ENCODE measurements at regions not wholly inside any gene's neighbourhood (a gene's known extent, or its start where the extent isn't known, plus 50 kb on each side); places are given as distances from the start of the nearest gene placed in this dataset.

- H2BK20ac ChIP-seq (ENCODE audit: low read length), result no peak overlapping the region
- no peak overlapping the region for H4K5ac ChIP-seq (ENCODE audit: insufficient read length, low read depth, low read length)
- no peak overlapping the region for H3K27ac ChIP-seq (ENCODE audit: low read depth, low read length)
- ChIA-PET POLR2A (ENCODE audit: partially characterized antibody) (no interaction called here), CTCF (ENCODE audit: partially characterized antibody) (interaction anchor here (1.2 to 1.5 kb wide), 2 partner anchors 29 to 686 kb away, joined by 3 to 4 read pairs; no protein-coding TSS in a partner anchor)
- H4K20me1 ChIP-seq (replicated peaks in 1 of 2; ENCODE audit: control insufficient read depth in 1 of 2, insufficient read depth in 2 of 2, low read length in 2 of 2), result no peaks in the 10 kb centered on the region
- no peaks in the 10 kb centered on the region for H3K36me3 ChIP-seq (ENCODE audit: control insufficient read depth in 2 of 4, insufficient read depth in 4 of 4, low read length in 3 of 4)
- no peak overlapping the region for H4K8ac ChIP-seq (ENCODE audit: extremely low read depth, insufficient read depth, low read length)
- H3K18ac ChIP-seq (ENCODE audit: extremely low read depth, low read length), result no peak overlapping the region
- no peaks in the 10 kb centered on the region for H3K4me1 ChIP-seq (replicated peaks in 1 of 4; ENCODE audit: control insufficient read depth in 3 of 4, insufficient read depth in 4 of 4, low read length in 3 of 4)
- H3K4ac ChIP-seq (replicated peaks; ENCODE audit: insufficient read length, low read depth, low read length), result no peak overlapping the region
- no peak overlapping the region for H3K56ac ChIP-seq (replicated peaks; ENCODE audit: insufficient read length, low read depth, low read length)
- H3K4me3 ChIP-seq (ENCODE audit: extremely low read depth in 1 of 4, insufficient read depth in 2 of 4, low read depth in 3 of 4, low read length in 4 of 4), result no peak overlapping the region
- H2BK12ac ChIP-seq (ENCODE audit: low read depth, low read length), result no peak overlapping the region
- no peak overlapping the region for H2AK5ac ChIP-seq (ENCODE audit: low read depth, low read length)
- no peak for DNase-seq (ENCODE audit: low read depth in 1 of 2, low spot score in 2 of 2)
- H3K27me3 ChIP-seq (replicated peaks in 1 of 4; ENCODE audit: control insufficient read depth in 3 of 4, extremely low read depth in 1 of 4, insufficient read depth in 3 of 4, low read length in 3 of 4), result no peaks in the 10 kb centered on the region
- H2BK5ac ChIP-seq (ENCODE audit: low read depth, low read length), result no peak overlapping the region
- no peaks in the 10 kb centered on the region for H3K79me2 ChIP-seq (ENCODE audit: control insufficient read depth in 1 of 2, insufficient read depth in 2 of 2, low read length in 2 of 2)
- H3K23ac ChIP-seq (ENCODE audit: insufficient read length), result no peak overlapping the region
- H3K79me1 ChIP-seq (ENCODE audit: low read depth, low read length), result no peaks in the 10 kb centered on the region
- no peak overlapping the region for H2AFZ ChIP-seq (ENCODE audit: low read length)
- H2BK15ac ChIP-seq (ENCODE audit: low read length), result no peak overlapping the region
- H4K91ac ChIP-seq (replicated peaks; ENCODE audit: insufficient read length, low read length), result no peak overlapping the region
- H3K9ac ChIP-seq (replicated peaks in 1 of 4; ENCODE audit: extremely low read depth in 1 of 4, low read depth in 3 of 4, low read length in 3 of 4), result no peak overlapping the region
- no peaks in the 10 kb centered on the region for H3K9me3 ChIP-seq (ENCODE audit: insufficient read depth in 2 of 2, low read depth in 1 of 2, low read length in 1 of 2)
- 91% methylated on average over 3 of the region's 3 CpGs; no CpG with 5 or more reads in 1 of the 2 experiments for WGBS, 2 experiments (ENCODE audit: extremely low coverage in 1 of 2, insufficient coverage in 1 of 2, insufficient read length in 1 of 2, insufficient replicate concordance in 2 of 2, low coverage in 1 of 2, low lambda C conversion rate in 2 of 2, missing lambda C conversion rate in 1 of 2)
- no peak overlapping the region for H3K4me2 ChIP-seq (ENCODE audit: insufficient read depth in 1 of 2, low read depth in 2 of 2, low read length in 2 of 2)
- no peak for FAIRE-seq
- H3K23me2 ChIP-seq (ENCODE audit: low read depth, low read length), result no peaks in the 10 kb centered on the region
- no peak overlapping the region for H3K14ac ChIP-seq (ENCODE audit: insufficient read length)
- no peak overlapping the region for H2BK120ac ChIP-seq (replicated peaks; ENCODE audit: low read depth, low read length)
- TF ChIP-seq CHD1 (IDR thresholded peaks at IDR 0.05; ENCODE audit: low read depth, low read length), result no peak
- TF ChIP-seq EGR1 (IDR thresholded peaks at IDR 0.05; ENCODE audit: borderline replicate concordance, low read depth, low read length), result no peak
- no peak for TF ChIP-seq CHD2 (IDR thresholded peaks at IDR 0.05; ENCODE audit: low read length)
- no peak for TF ChIP-seq CEBPB (IDR thresholded peaks at IDR 0.05; ENCODE audit: low read depth, low read length)
- no peak for TF ChIP-seq CREB1 (IDR thresholded peaks at IDR 0.05)
- no peak for TF ChIP-seq POLR2AphosphoS5 (IDR thresholded peaks at IDR 0.05; ENCODE audit: low read depth, low read length)
- TF ChIP-seq, protein P1, sequence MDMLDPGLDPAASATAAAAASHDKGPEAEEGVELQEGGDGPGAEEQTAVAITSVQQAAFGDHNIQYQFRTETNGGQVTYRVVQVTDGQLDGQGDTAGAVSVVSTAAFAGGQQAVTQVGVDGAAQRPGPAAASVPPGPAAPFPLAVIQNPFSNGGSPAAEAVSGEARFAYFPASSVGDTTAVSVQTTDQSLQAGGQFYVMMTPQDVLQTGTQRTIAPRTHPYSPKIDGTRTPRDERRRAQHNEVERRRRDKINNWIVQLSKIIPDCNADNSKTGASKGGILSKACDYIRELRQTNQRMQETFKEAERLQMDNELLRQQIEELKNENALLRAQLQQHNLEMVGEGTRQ (IDR thresholded peaks at IDR 0.05; ENCODE audit: low read length), result no peak
- no peak for TF ChIP-seq CTCF (IDR thresholded peaks at IDR 0.05; ENCODE audit: control extremely low read depth in 1 of 3, insufficient read depth in 1 of 3, low read depth in 1 of 3, low read length in 3 of 3)
- TF ChIP-seq SIRT6 (IDR thresholded peaks at IDR 0.05; ENCODE audit: low read length), result no peak
- TF ChIP-seq JUN (IDR thresholded peaks at IDR 0.05; ENCODE audit: low read depth, low read length), result no peak
- TF ChIP-seq SIX5 (IDR thresholded peaks at IDR 0.05; ENCODE audit: low read depth, low read length), result no peak
- TF ChIP-seq SP4 (IDR thresholded peaks at IDR 0.05; ENCODE audit: low read length), result no peak
- TF ChIP-seq SP2 (IDR thresholded peaks at IDR 0.05; ENCODE audit: low read length), result no peak
- TF ChIP-seq POU5F1 (IDR thresholded peaks at IDR 0.05; ENCODE audit: low read depth, low read length), result no peak
Measured at GRCh38 chr7:16954321-16954720, 72.5 kb upstream of the AGR3 start.
